HCT116 (cell line): ENCODE measurements at regions not wholly inside any gene's neighbourhood (a gene's known extent, or its start where the extent isn't known, plus 50 kb on each side); places are given as distances from the start of the nearest gene placed in this dataset.

ENCODE experiments used
- ATAC-seq: fragments of 200-7000 bp; cut with Tn5 transposase; 2 replicates; pipeline ENCODE4 v1.9.1; 2020; ENCODE audit warnings: mild to moderate bottlenecking, moderate library complexity
- BruUV-seq: library from RNA; stranded (reverse); fragments of 400-500 nt; replicated peaks from 2 replicates; lab custom pipeline; 2021; lab: Mats Ljungman, UMichigan
- CTCF ChIA-PET: fragments of 300-600 bp; sonication (Branson Sonifier 250); formaldehyde crosslinking; loops from one replicate; lab custom pipeline; 2021; ENCODE audit warnings: antibody characterized with exemption; lab: Charles Lee
- POLR2A ChIA-PET: fragments of 300-600, 350-600 bp; sonication (Branson Sonifier 250); formaldehyde crosslinking; loops from one replicate; lab custom pipeline; 2021; ENCODE audit warnings: antibody characterized with exemption; lab: Charles Lee
- RAD21 ChIA-PET, 2 experiments: fragments of 300-600 bp; sonication (Branson Sonifier 250); formaldehyde crosslinking; loops; one replicate each; lab custom pipeline; 2023; ENCODE audit warnings: low total read pairs in 2 of 2; ENCODE audit not compliant: uncharacterized antibody in 2 of 2, unreplicated experiment in 2 of 2, low non-redundant PET in 1 of 2; lab: Charles Lee
- DNase-seq: peaks from one replicate; pipeline ENCODE4 v3.0.0-alpha.2; 2010; ENCODE audit warnings: low read depth, low spot score
- H2AFZ ChIP-seq: fragments of 200-600 bp; shearing (Covaris generic), sonication (generic); 2 replicates; pipeline ENCODE4 v1.6.1; 2017; ENCODE audit warnings: low read depth, mixed run types, mixed read lengths, antibody characterized with exemption, low read length; ENCODE audit not compliant: poor library complexity, severe bottlenecking
- H3K27ac ChIP-seq: 2 replicates; pipeline ENCODE4 v1.5.1; 2012; ENCODE audit warnings: low read depth, low read length
- H3K27me3 ChIP-seq: fragments of 200-600 bp; sonication (generic); 2 replicates; pipeline ENCODE4 v1.6.1; 2016; ENCODE audit warnings: mixed run types, low read length, mixed read lengths; ENCODE audit not compliant: insufficient read depth
- H3K36me3 ChIP-seq, 2 experiments: fragments of 200-500 bp in 1 of 2; fragments of 200-600 bp in 1 of 2; sonication (Bioruptor generic) in 1 of 2; sonication (generic) in 1 of 2; 2 replicates each; pipeline versions ENCODE4 v1.5.1 to v1.6.1; 2014 to 2016; ENCODE audit warnings: low read length in 2 of 2, inconsistent platforms in 1 of 2, mixed read lengths in 1 of 2, mixed run types in 1 of 2; ENCODE audit not compliant: insufficient read depth in 2 of 2, control insufficient read depth in 1 of 2
- H3K4me1 ChIP-seq, 2 experiments: fragments of 200-600 bp in 1 of 2; sonication (generic) in 1 of 2; 2 replicates each; pipeline versions ENCODE4 v1.5.1 to v1.6.1; 2012 to 2017; ENCODE audit warnings: low read length in 2 of 2, inconsistent platforms in 1 of 2, mild to moderate bottlenecking in 1 of 2, mixed read lengths in 1 of 2, mixed run types in 1 of 2, moderate library complexity in 1 of 2; ENCODE audit not compliant: insufficient read depth in 2 of 2, control insufficient read depth in 1 of 2
- H3K4me2 ChIP-seq: fragments of 200-600 bp; sonication (generic); 2 replicates; pipeline ENCODE4 v1.6.1; 2017; ENCODE audit warnings: mixed run types, low read length, mixed read lengths
- H3K4me3 ChIP-seq, 2 experiments: fragments of 200-600 bp in 1 of 2; sonication (generic) in 1 of 2; replicated peaks in 1 of 2; 2 replicates each; pipeline ENCODE4 v1.5.1; 2011 to 2016; ENCODE audit warnings: low read length in 2 of 2, control low read depth in 1 of 2, low read depth in 1 of 2, mild to moderate bottlenecking in 1 of 2, mixed read lengths in 1 of 2, mixed run types in 1 of 2
- H3K79me2 ChIP-seq: fragments of 200-600 bp; sonication (generic); 2 replicates; pipeline ENCODE4 v1.6.1; 2017; ENCODE audit warnings: mild to moderate bottlenecking, mixed run types, low read length, moderate library complexity, mixed read lengths; ENCODE audit not compliant: insufficient read depth
- H3K9ac ChIP-seq: fragments of 200-600 bp; sonication (generic); 2 replicates; pipeline ENCODE4 v1.6.1; 2016; ENCODE audit warnings: low read length, mixed read lengths
- H3K9me2 ChIP-seq: fragments of 200-600 bp; sonication (generic), shearing (Covaris generic); 2 replicates; pipeline ENCODE4 v1.6.1; 2017; ENCODE audit warnings: mixed run types, mild to moderate bottlenecking, moderate library complexity; ENCODE audit not compliant: insufficient read depth
- H3K9me3 ChIP-seq, 2 experiments: fragments of 200-500 bp in 1 of 2; fragments of 200-600 bp in 1 of 2; sonication (Bioruptor generic) in 1 of 2; sonication (generic) in 1 of 2; 2 replicates each; pipeline ENCODE4 v1.6.1; 2014 to 2017; ENCODE audit warnings: low read length in 2 of 2, mixed read lengths in 2 of 2, inconsistent platforms in 1 of 2, low read depth in 1 of 2, mild to moderate bottlenecking in 1 of 2, mixed run types in 1 of 2, moderate library complexity in 1 of 2; ENCODE audit not compliant: control insufficient read depth in 1 of 2, insufficient read depth in 1 of 2
- H4K20me1 ChIP-seq: fragments of 200-600 bp; sonication (generic), shearing (Covaris generic); 2 replicates; pipeline ENCODE4 v1.6.1; 2017; ENCODE audit warnings: mixed run types, mild to moderate bottlenecking, moderate library complexity; ENCODE audit not compliant: insufficient read depth
- CBX3 ChIP-seq: IDR thresholded peaks from 2 replicates; pipeline ENCODE4 v1.6.1; 2012; ENCODE audit warnings: low read depth
- CEBPB ChIP-seq: IDR thresholded peaks from 2 replicates; pipeline ENCODE4 v1.6.1; 2012; ENCODE audit warnings: low read depth
- EGR1 ChIP-seq: IDR thresholded peaks from 2 replicates; pipeline ENCODE4 v1.6.1; 2012; ENCODE audit warnings: low read depth
- EZH2phosphoT487 ChIP-seq: fragments of 200-600 bp; IDR thresholded peaks from 2 replicates; pipeline ENCODE4 v1.6.1; 2018; ENCODE audit warnings: antibody characterized with exemption, borderline replicate concordance
- FOSL1 ChIP-seq: IDR thresholded peaks from 2 replicates; pipeline ENCODE4 v1.6.1; 2012; ENCODE audit warnings: low read depth
- SIN3A ChIP-seq: IDR thresholded peaks from 2 replicates; pipeline ENCODE4 v1.6.1; 2012; ENCODE audit warnings: low read depth
- SP1 ChIP-seq: IDR thresholded peaks from 2 replicates; pipeline ENCODE4 v1.6.1; 2012; ENCODE audit warnings: low read depth
- TCF7L2 ChIP-seq: IDR thresholded peaks from 2 replicates; pipeline ENCODE4 v1.7.0; 2011; ENCODE audit warnings: borderline replicate concordance, inconsistent platforms; ENCODE audit not compliant: insufficient read depth, insufficient read length; ENCODE audit errors: extremely low read depth
- ZNF274 ChIP-seq: fragments of 200-500 bp; sonication (Bioruptor generic); IDR thresholded peaks from 2 replicates; pipeline ENCODE4 v1.6.1; 2014; ENCODE audit warnings: mild to moderate bottlenecking, low read depth, low read length, inconsistent platforms
- intact Hi-C: fragments of 100-400 bp; cut with micrococcal nuclease; formaldehyde crosslinking; loops from 2 replicates; pipeline ENCODE4 v1.10.0; 2022
- TF ChIP-seq, protein P1 (sequence below): IDR thresholded peaks from 2 replicates; pipeline ENCODE4 v1.6.1; 2012
- TF ChIP-seq, protein P2 (sequence below), 3 experiments: fragments of 200-600 bp in 1 of 3; sonication (generic) in 1 of 3; IDR thresholded peaks in 2 of 3; conservative IDR thresholded peaks in 1 of 3; 2 replicates each; pipeline ENCODE4 v1.5.1; 2012 to 2017; ENCODE audit warnings: low read depth in 2 of 3, low read length in 2 of 3, antibody characterized with exemption in 1 of 3, borderline replicate concordance in 1 of 3, control low read depth in 1 of 3, mild to moderate bottlenecking in 1 of 3, mixed read lengths in 1 of 3, mixed run types in 1 of 3, moderate library complexity in 1 of 3; ENCODE audit not compliant: insufficient read depth in 1 of 3
- TF ChIP-seq, protein P3 (sequence below): IDR thresholded peaks from 2 replicates; pipeline ENCODE4 v1.6.1; 2012; ENCODE audit warnings: low read depth

DNA sequence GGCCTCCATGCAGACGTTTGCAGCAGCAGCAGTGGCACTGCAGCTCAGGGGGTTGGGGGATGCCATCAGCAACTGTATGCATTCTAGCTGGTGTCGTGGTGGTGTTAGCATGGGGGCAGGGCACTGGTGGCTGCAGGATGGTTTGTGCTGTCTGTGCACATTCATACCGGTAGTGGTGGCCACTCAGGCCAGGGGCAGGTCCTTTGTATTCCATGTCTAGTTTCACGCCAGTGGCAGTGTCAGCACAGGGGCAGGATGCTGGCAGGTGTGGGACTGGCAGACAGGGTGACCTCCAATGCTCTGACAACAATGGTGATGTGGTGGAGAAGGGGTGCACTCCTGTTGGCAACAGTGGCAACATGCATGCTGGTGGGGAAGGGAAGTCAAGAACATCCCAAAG, 194.2 kb upstream of the LRRC7 start:
- CTCF ChIA-PET = no interaction called here
- ATAC-seq = no peak

DNA sequence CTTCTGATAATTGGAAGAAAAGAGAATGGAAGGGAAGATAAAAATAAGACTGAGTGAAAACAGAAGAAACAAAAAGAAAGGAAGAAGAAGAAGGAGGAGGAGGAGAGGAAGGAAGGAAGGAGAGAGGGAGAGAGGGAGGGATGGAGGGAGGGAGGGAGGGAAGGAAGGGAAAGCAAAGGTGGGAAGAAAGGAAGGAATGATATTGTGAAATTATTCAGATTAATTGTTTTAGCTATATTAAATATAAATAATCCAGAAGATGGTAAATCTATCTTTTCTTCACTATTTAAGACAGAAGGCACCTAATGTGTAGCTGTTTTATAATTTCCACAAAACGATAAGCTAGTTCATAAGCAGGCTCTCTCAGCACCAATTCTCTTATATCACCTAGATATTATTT, 191.3 kb upstream of the LRRC7 start:
- RAD21 ChIA-PET = no interaction called here
- no peaks in the 10 kb centered on the region for H3K36me3 ChIP-seq
- H3K27me3 ChIP-seq = no peaks in the 10 kb centered on the region
- no peak overlapping the region for H3K27ac ChIP-seq
- CTCF ChIA-PET = interaction anchor here (1.2 kb wide), 1 partner anchor 361 kb away, joined by 3 read pairs; no protein-coding TSS in a partner anchor
- H3K79me2 ChIP-seq = no peaks in the 10 kb centered on the region
- no peaks in the 10 kb centered on the region for H3K9me2 ChIP-seq
- no peaks in the 10 kb centered on the region for H3K9me3 ChIP-seq
- no peaks in the 10 kb centered on the region for H4K20me1 ChIP-seq
- ATAC-seq (no peak), DNase-seq (no peak)
- H2AFZ ChIP-seq = no peak overlapping the region
- POLR2A ChIA-PET = no interaction called here
- H3K4me1 ChIP-seq = no peaks in the 10 kb centered on the region
- intact Hi-C loops = no loop called here
- H3K4me2 ChIP-seq = no peak overlapping the region
- BruUV-seq = no TSS peak
- no peak overlapping the region for H3K4me3 ChIP-seq
- H3K9ac ChIP-seq = no peak overlapping the region
- TF ChIP-seq ZNF274 = no peak
- no peak for TF ChIP-seq SIN3A
- no peak for TF ChIP-seq EGR1
- TF ChIP-seq TCF7L2 = no peak
- TF ChIP-seq, protein P1, sequence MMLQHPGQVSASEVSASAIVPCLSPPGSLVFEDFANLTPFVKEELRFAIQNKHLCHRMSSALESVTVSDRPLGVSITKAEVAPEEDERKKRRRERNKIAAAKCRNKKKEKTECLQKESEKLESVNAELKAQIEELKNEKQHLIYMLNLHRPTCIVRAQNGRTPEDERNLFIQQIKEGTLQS = no peak
- TF ChIP-seq, protein P2, sequence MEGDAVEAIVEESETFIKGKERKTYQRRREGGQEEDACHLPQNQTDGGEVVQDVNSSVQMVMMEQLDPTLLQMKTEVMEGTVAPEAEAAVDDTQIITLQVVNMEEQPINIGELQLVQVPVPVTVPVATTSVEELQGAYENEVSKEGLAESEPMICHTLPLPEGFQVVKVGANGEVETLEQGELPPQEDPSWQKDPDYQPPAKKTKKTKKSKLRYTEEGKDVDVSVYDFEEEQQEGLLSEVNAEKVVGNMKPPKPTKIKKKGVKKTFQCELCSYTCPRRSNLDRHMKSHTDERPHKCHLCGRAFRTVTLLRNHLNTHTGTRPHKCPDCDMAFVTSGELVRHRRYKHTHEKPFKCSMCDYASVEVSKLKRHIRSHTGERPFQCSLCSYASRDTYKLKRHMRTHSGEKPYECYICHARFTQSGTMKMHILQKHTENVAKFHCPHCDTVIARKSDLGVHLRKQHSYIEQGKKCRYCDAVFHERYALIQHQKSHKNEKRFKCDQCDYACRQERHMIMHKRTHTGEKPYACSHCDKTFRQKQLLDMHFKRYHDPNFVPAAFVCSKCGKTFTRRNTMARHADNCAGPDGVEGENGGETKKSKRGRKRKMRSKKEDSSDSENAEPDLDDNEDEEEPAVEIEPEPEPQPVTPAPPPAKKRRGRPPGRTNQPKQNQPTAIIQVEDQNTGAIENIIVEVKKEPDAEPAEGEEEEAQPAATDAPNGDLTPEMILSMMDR (IDR thresholded peaks at IDR 0.05 in 2 of 3, conservative IDR thresholded peaks at IDR 0.05 in 1 of 3; ENCODE audit: borderline replicate concordance in 1 of 3, insufficient read depth in 1 of 3, low read depth in 2 of 3, low read length in 2 of 3) = no peak
- TF ChIP-seq CBX3 = no peak
- no peak for TF ChIP-seq FOSL1

More for the DNA sequence above, 194.2 kb upstream of the LRRC7 start:
- Histone ChIP-seq H2AFZ (no peak overlapping the region), H3K4me2 (no peak overlapping the region), H3K9ac (no peak overlapping the region), H3K4me1 (no peaks in the 10 kb centered on the region), H3K9me2 (no peaks in the 10 kb centered on the region), H3K27ac (no peak overlapping the region), H3K4me3 (no peak overlapping the region), H3K27me3 (no peaks in the 10 kb centered on the region), H3K36me3 (no peaks in the 10 kb centered on the region), H3K9me3 (no peaks in the 10 kb centered on the region), H3K79me2 (no peaks in the 10 kb centered on the region), H4K20me1 (no peaks in the 10 kb centered on the region)
- DNase-seq = no peak
- no TSS peak for BruUV-seq
- intact Hi-C loops = no loop called here
- POLR2A ChIA-PET = no interaction called here
- TF ChIP-seq ZNF274 (no peak), CEBPB (no peak), SIN3A (no peak), SP1 (no peak), EZH2phosphoT487 (no peak)
- TF ChIP-seq, protein P3, sequence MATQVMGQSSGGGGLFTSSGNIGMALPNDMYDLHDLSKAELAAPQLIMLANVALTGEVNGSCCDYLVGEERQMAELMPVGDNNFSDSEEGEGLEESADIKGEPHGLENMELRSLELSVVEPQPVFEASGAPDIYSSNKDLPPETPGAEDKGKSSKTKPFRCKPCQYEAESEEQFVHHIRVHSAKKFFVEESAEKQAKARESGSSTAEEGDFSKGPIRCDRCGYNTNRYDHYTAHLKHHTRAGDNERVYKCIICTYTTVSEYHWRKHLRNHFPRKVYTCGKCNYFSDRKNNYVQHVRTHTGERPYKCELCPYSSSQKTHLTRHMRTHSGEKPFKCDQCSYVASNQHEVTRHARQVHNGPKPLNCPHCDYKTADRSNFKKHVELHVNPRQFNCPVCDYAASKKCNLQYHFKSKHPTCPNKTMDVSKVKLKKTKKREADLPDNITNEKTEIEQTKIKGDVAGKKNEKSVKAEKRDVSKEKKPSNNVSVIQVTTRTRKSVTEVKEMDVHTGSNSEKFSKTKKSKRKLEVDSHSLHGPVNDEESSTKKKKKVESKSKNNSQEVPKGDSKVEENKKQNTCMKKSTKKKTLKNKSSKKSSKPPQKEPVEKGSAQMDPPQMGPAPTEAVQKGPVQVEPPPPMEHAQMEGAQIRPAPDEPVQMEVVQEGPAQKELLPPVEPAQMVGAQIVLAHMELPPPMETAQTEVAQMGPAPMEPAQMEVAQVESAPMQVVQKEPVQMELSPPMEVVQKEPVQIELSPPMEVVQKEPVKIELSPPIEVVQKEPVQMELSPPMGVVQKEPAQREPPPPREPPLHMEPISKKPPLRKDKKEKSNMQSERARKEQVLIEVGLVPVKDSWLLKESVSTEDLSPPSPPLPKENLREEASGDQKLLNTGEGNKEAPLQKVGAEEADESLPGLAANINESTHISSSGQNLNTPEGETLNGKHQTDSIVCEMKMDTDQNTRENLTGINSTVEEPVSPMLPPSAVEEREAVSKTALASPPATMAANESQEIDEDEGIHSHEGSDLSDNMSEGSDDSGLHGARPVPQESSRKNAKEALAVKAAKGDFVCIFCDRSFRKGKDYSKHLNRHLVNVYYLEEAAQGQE = no peak
- RAD21 ChIA-PET = no interaction called here
